ENCODE measurements at regions not wholly inside any gene's neighbourhood (a gene's known extent, or its start where the extent isn't known, plus 50 kb on each side); places are given as distances from the start of the nearest gene placed in this dataset.
"Not testable (repeated sequence)": the region's sequence is repeated elsewhere in the genome, so short reads cannot be mapped to it uniquely, and the experiment has no call there.

DNA sequence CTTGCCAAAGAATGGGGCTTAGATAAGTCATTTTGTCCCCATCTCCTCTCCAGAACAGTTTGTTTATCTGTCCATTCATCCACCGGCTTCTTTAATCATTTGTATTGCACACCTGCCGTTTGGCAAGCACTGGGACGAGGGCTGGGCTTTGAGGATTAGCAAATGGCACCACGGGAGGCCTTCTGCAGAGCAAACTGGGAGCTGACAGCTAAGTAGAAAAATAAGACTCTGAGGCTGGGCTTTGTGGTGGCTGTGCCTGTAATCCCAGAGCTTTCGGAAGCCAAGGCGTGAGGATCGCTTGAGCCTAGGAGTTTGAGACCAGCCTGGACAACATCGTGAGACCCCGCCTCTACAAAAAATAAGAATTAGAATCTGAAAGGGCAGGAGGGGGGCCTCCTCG, 203.9 kb downstream of the NPIPB11 start:
- not testable (repeated sequence) for DNase-seq

DNA sequence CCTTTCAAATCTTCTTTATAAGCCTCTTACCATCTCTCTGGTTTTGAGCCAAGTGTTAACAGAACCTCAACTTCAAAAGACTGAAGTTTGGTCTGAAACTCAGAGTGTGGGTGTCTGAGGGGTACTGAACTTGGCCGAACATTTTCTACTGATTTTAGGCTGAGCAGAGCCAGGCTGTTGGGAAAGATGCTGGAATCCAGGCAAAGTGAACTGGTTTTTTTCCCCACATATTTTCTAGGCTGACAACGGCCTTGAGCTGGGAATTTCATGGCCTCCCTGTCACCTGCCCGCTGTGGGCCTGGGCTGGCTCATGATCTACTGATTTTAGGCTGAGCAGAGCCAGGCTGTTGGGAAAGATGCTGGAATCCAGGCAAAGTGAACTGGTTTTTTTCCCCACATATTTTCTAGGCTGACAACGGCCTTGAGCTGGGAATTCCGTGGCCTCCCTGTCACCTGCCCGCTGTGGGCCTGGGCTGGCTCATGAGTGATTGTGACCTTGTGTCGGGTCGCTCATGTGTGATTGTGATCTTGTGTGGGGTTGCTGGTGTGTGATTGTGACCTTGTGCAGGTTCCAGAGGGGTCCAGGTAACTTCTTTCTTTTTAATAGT, 204.4 kb downstream of the NPIPB11 start:
- peak in 1 of 56 donors; percentile 18 for DNase-seq

DNA sequence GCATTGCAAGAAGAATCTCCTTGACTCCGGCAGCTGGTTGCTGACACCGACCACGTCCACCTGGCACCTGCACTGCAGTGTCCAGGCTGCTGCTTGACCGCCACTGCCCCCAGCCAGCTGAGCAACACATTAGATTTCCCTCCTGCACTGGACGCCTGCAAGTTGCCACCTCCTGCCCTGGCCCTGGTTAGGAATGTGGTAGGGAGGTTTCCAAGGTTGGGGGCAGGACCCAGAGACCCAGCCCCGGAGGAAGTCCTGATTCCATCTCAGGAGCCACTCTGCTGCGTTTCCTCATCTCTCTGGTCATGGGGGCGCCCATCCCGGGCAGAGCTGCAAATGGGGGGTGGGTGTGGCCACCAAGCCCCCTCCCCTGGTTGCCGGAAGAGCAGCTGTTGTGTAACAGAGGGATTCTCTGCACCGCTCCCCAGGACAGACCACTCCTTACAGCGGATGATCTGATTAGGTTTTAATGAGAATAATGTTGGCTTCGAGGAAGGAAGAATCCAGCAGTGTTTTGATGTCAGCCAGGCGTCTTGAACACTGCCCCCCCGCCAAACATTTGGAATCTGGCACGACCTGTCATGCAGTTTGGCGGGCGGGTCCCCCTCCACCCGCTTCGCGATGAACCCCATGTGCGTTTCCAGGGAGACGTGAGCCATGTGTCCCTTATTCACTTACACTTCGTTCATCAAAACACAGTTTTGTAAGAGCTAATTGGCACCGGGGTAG, 205.1 kb downstream of the NPIPB11 start:
- peak in 20 of 56 donors; percentile 7 to 70 (median 33) for DNase-seq

DNA sequence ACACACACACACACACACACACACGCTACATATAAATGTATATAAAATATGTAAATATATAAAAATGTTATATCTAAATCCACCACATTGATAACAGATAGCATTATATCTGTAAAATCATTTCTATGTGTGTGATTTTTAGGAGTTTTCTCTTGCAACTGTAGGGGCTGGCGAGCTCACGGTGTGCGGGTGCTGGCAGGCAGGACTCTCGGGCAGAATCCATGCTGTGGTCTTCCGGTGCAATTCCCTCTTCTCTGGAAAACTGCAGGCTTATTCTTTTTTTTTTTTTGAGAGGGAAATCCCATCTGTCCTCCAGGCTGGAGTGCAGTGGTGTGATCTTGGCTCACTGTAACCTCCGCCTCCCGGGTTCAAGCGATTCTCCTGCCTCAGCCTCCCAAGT, 205.8 kb downstream of the NPIPB11 start:
- not testable (repeated sequence) for DNase-seq

DNA sequence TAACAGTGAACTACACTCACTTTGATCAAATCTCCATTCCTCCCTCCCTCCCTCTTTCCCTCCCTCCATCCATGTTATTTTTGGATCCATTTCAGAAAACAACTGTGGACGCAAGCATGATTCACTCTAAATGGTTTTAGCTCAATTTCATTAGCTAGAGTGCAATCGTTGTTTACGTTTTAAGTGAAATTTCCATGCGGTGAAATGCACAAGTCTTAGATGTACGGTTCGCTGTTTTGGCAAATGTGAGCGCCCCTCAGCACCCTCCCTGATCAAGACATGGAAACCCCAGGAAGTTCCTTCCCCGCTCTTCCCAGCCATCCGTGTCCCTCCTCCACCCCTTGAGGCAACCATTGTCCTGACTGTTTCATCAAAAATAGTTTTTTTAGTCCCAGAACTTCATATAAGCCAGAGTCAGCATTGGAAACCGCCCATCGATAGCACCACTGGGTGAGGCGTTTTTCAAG, 206.3 kb downstream of the NPIPB11 start:
- DNase-seq = not testable (repeated sequence)

DNA sequence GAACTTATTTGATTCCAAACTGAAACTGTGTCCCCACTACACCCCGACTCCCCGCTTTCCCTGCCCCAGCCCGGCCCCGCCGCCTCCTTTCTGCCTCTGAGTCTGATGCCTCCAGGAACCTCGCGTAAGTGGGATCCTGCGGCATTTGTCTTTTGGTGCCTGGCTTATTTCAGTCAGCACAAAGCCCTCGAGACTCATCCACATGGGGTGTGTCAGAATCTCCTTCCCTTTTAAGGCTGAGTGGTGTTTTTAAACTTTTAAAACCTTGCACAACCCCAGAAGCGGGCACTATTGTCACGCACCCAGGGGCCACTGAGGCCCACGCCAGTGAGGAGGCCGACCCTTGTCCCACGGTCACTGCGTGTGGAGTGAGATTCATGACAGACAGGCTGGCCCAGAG, 206.9 kb downstream of the NPIPB11 start:
- DNase-seq = not testable (repeated sequence)

DNA sequence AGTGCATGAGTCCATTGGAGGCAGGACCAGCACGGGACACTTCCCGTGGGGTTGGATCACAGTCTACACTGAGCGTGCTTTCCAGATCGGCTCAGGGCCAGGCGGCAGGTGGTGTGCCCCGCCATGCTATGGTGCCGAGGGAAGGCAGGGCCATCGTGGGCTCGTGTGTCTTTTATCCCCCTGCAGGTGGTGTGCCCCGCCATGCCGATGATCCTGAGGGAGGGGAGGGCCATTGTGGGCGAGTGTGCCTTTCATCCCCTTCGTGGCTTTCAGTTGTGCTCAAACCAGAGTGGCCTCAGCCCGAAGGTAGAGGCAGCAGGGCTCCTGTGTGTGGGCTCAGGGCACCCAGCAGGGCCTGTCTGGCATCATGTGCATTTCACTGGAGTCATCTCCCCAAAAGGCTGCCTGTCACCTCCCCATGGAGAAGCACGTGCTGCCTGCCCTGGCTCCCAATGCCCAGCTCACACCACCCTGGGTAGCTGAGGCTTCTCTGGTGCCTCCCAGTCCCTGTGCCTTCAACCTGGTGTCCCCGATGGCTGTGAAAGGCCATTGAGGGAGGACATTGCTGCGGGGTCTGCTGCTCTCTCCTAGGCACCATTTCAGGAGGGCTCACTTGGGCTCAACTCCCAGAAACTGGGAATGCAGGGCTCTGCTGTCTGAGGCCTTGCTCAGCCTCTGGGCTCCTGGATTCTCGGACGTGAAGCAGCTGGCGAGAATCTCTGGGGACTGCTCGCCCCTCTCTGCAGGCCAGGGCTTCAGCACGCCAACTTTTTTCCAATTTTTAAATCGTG, 207.6 kb downstream of the NPIPB11 start:
- no peak for DNase-seq

DNA sequence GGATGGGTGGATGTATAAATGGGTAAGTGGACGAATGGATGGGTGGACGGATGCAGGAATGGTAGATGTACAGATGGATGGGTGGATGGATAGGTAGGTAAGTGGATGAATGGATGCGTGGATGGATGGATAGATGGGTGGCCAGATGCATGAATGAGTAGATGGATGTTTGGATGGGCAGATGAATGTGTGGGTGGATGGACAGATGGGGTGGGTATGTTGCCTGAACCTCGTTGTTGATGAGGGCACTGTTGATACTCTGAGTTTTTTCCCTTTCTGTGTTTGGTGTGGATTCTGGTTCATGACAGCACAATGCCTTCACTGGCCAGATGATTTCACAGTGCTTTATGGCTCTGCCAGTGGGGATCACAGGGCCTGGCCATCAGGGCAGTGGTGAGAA, 208.3 kb downstream of the NPIPB11 start:
- DNase-seq = no peak

DNA sequence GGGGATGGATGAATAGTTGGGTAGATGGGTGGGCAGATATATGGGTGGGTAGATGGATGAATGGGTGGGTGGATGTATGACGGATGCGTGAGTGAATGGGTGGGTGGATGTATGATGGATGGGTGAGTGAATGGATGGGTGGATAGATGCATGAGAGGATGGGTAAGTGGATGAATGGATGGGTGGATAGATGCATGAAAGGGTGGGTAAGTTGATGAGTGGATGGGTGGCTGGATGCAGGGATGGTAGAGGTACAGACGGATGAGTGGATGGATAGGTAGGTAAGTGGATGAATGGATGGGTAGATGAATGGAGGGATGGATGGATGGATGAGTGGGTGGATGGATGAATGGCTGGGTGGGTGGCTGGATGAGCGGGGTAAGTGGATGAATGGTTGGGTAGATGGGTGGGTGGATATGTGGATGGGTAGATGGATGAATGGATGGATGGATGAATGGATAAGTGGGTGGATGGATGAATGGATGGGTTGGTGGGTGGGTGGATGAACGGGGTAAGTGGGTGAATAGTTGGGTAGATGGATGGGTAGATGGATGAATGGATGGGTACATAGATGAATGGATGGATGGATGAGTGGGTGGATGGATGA, 208.9 kb downstream of the NPIPB11 start:
- DNase-seq = not testable (repeated sequence)

DNA sequence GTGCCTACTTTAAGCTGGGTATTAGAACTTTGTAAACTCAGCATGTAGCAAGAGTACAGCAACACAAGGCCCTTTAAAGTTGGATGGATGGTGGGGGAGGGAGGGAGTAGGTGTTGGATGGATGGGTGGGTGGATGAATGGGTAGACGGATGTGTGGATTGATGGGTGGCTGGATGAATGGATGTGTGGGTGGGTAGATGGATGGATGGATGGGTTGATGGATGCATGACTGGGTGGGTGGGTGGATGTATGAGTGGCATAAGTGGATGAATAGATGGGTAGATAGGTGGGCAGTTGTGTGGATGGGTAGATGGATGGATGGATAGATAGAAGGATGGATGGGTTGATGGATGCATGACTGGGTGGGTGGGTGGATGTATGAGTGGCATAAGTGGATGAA, 209.8 kb downstream of the NPIPB11 start:
- DNase-seq = not testable (repeated sequence)

DNA sequence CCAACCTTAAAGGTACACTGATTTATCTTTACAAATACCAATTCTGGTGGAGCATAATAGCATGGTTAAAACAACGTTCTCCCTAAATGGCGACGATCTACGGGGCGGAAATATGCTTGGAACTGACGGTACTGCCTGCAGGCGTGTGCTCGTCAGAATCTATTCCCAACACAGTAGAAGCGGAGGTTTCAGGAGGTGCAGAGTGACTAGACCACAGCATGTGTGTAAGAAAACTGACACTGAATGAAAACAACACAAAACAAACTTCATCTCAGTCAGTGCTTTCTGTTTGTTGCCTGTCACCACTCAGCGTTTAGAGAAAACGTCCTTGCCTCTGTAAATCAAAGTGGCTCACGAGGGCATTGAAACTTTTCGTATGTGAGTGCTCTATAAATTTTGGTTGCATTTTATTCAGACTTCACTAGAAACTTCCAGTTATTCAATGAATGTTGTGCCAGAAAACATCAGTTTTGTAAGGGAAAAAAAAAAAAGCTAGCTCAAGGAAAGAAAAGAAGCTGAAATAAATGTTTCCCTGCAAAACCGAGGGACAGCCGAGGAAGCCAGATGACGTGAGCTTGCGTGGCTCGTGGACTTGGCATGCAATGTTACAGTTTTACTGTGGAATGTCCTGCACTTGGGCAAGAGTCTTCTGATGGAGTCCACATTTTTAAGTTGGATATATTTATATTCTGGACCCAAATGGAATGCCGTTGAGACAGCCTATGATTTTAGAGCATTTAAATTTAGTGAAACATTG, 210.4 kb downstream of the LAT start:
- not testable (repeated sequence) for DNase-seq

DNA sequence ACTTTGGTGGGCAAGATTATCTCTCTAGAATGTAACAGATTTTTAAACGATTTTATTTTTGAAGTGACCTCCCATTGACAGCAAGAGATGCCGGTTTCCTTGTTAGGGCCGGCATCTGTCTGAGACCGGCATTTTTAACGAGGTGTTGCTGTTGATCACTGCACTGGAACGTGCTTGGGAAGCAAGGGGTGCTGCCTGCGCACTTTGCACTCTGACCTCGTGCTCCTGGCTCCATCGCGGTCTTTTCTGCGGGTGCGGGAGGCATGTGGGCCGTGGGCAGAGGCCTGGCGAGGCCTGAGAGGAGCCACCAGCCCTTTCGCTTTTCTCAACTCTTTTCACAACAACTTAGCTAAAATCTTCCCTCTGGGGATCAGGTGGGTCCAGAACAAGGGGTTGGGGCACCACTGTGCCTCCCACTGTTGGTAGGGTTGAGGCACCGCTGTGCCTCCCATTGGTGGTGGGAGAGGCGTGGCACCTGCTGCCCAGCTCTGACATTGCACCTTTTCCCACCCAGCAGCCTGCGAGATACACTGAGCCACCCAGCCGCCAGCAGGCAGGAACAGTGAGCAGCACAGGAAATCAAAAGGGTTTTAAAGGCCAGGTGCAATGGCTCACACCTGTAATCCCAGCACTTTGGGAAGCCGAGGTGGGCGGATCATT, 209.5 kb downstream of the LAT start:
- not testable (repeated sequence) for DNase-seq

DNA sequence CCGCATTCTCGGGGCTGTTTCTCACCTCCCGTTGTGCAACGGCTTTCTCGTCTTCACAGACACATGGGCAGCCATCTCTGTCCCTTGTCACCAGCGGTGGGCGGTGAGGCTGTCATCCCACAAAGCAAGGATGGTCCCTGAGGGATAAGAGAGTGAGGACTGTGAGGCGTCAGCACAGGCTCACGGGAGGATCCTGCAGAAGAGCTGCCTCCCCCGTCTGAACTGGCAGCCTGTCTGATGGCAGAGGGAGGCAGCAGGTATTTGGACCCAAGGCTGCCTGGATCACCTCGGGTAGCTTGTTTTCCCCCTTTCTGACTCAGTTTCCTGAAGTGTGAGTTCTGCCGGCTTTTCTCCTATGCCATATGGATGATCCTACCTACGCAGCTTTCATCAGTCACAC, 208.8 kb downstream of the LAT start:
- not testable (repeated sequence) for DNase-seq

DNA sequence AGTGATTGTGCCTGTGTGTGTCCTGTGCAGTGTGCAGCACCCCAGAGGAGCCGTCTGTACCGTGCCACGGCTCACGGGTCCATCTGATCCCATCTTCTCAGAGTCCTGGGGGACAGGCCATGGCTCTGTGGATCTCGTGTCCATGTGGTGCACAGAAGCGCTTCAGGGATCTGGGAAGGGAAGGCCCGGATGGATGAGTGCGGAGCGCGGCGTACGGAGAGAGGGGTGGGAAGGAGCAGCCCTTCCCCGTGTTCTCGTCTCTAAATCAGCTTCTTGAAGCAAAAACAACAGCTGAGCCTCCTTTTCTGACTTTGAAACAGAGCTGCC, 208.4 kb downstream of the LAT start:
- DNase-seq = not testable (repeated sequence)

DNA sequence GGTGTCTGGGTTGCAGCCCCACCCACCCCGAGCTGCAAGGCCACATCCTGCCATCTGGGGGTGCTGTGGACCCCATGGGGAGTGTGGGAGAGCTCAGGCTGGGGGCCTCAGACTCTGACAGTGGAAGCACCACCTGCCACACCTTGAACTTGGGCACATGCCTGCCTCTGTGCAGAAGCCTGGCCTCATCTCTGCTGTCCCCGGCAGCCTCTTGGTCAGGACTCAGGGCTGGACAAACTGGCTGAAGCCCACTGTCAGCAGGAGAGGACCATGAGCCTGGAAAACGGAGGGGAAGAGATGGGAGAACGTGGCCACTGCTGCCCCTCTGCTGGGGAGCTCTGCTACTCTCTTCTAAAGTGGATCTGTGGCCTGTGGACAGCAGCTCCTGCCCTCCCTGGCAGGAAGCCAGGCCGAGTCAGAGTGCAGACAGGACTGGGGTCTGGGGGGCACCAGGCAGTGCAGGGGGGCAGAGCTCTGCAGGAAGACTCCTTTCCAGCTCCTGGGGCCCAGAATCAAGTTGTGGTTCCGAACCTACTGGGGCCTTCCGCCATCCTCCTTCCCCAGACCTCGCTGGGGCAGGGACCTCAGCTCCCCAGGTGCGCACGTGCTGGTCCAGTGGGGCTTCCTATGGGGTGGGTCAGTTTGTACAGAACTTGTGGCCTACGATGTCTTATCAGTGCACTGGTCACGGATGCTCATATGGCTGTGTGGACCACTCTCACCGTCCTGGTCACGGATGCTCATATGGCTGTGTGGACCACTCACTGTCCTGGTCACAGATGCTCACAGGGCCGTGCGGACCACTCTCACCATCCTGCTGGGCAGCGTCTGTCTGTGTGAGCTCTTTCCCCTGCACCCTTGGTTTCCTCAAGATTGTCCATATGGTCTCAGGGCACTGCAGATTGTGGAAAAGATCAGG, 207.7 kb downstream of the LAT start:
- DNase-seq = no peak

DNA sequence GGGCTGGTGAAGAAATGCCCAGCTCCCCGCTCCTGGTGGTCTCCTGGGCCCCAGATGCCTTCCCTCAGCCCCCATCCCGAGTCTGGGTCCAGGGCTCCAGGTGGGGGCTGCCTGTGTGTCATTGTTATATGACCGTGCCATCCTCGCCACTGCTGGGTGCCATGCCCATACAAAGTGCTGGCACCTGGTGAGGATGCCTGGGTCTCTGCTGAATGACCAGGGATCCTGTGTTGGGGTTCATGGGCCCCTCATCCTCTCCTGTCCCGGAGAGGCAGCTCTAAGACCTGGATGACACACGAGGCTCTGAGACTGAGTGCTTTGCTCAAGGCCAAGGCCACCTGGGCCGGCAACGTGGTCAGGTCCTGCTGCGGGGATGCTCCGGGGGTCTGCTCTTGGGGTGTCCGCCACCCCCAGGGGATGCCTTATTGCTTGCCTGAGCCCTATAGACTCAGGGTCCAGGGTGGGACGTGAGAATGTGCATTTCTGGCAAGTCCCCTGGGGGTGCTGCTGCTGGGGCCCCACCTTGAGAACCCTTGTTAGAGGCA, 206.9 kb downstream of the LAT start:
- DNase-seq = not testable (repeated sequence)

DNA sequence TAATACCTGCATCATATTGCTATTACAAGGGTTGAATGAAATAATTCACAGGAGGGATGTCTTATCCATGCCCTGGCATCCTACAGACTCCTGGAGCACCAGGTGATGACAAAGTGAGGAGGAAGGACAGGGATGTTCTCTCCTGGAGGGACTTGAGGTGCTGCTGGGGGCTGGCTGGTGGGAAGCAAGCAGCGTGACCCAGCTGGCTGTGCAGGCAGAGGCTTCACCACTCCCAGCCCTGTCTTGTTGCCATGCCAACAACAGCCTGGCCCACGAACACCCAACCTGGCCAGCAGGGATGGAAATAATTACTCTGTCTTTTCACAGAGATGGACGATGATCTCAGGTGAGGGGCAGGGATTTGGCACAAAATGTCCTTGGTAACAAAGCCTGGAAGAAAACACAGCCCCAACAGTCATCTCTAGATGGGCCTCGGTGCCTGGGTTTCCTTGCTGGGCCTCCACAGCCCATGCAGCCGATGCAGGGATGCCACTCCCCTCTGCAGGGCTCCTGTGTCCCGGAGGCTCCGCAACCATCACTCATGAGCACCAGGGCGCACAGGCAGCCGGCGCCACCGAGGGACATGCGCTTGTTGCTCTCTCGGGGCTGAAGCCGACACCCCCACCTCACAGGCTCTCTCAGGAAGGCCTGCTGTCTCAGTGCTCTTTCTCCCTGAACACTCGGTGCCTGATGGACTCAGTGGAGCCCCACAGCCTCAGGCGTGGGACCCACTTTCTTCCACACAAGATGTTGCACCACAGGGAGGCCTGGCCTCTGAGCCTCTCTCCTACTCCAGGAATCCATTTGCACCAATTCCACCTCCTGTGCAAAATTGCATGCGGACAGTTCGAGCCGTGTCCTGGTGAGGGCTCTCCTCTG, 205.9 kb downstream of the LAT start:
- not testable (repeated sequence) for DNase-seq

DNA sequence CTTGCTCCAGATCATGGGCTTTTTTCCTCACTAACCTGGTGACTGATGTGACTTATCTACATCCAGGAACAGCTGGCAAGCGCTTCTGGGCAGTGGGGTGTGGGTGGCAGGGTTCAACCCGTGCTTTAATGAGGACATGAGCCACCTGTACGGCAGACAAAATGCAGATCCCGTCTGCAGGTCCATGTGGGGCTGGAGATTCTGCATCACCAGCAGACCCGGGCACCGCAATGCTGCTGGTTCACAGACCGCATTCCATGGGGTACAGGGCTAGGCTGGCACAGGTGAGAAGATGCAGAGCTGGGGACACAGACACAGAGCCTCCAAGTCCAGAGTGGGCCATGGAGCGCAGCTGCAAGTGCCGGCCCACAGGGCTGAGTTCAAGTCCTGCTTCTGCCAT, 204.0 kb downstream of the LAT start:
- not testable (repeated sequence) for DNase-seq
